ENCODE measurements at regions not wholly inside any gene's neighbourhood (a gene's known extent, or its start where the extent isn't known, plus 50 kb on each side); places are given as distances from the start of the nearest gene placed in this dataset.

DNA sequence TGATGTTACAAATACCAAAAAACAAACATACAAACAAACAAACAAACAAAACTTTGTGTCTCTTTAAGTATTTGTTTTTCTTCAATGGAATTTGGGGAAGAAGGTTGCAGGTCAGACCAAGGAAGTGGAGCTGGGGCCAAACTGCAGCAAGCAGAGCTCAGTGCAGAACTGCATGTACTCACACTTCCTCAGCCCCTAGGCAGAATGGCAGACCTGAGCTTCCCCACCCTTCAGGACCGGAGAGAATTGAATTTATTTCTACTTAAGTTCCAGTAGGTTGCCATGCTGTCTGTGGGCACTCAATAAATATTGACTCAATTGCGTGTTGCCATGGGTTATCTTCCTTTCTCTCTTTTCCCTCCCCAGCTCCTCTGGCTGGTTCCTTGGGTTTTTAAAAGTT lies 173.6 kb downstream of the PTGER3 start:
- TF ChIP-seq MXI1 (IDR thresholded peaks at IDR 0.05; ENCODE audit: low read depth, low read length), result no peak
- no peak for TF ChIP-seq JUND (IDR thresholded peaks at IDR 0.05; ENCODE audit: low read depth, low read length)
- TF ChIP-seq, protein P1, sequence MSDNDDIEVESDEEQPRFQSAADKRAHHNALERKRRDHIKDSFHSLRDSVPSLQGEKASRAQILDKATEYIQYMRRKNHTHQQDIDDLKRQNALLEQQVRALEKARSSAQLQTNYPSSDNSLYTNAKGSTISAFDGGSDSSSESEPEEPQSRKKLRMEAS (IDR thresholded peaks at IDR 0.05; ENCODE audit: low read depth, low read length), result no peak
- TF ChIP-seq, protein P2, sequence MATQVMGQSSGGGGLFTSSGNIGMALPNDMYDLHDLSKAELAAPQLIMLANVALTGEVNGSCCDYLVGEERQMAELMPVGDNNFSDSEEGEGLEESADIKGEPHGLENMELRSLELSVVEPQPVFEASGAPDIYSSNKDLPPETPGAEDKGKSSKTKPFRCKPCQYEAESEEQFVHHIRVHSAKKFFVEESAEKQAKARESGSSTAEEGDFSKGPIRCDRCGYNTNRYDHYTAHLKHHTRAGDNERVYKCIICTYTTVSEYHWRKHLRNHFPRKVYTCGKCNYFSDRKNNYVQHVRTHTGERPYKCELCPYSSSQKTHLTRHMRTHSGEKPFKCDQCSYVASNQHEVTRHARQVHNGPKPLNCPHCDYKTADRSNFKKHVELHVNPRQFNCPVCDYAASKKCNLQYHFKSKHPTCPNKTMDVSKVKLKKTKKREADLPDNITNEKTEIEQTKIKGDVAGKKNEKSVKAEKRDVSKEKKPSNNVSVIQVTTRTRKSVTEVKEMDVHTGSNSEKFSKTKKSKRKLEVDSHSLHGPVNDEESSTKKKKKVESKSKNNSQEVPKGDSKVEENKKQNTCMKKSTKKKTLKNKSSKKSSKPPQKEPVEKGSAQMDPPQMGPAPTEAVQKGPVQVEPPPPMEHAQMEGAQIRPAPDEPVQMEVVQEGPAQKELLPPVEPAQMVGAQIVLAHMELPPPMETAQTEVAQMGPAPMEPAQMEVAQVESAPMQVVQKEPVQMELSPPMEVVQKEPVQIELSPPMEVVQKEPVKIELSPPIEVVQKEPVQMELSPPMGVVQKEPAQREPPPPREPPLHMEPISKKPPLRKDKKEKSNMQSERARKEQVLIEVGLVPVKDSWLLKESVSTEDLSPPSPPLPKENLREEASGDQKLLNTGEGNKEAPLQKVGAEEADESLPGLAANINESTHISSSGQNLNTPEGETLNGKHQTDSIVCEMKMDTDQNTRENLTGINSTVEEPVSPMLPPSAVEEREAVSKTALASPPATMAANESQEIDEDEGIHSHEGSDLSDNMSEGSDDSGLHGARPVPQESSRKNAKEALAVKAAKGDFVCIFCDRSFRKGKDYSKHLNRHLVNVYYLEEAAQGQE (IDR thresholded peaks at IDR 0.05; ENCODE audit: low read depth, low read length), result no peak
- TF ChIP-seq ASH2L (IDR thresholded peaks at IDR 0.05; ENCODE audit: borderline replicate concordance, low read depth), result no peak
- TF ChIP-seq ZNF622 (IDR thresholded peaks at IDR 0.05), result no peak
- TF ChIP-seq, protein P3, sequence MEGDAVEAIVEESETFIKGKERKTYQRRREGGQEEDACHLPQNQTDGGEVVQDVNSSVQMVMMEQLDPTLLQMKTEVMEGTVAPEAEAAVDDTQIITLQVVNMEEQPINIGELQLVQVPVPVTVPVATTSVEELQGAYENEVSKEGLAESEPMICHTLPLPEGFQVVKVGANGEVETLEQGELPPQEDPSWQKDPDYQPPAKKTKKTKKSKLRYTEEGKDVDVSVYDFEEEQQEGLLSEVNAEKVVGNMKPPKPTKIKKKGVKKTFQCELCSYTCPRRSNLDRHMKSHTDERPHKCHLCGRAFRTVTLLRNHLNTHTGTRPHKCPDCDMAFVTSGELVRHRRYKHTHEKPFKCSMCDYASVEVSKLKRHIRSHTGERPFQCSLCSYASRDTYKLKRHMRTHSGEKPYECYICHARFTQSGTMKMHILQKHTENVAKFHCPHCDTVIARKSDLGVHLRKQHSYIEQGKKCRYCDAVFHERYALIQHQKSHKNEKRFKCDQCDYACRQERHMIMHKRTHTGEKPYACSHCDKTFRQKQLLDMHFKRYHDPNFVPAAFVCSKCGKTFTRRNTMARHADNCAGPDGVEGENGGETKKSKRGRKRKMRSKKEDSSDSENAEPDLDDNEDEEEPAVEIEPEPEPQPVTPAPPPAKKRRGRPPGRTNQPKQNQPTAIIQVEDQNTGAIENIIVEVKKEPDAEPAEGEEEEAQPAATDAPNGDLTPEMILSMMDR (IDR thresholded peaks at IDR 0.05 in 2 of 3, conservative IDR thresholded peaks at IDR 0.05 in 1 of 3; ENCODE audit: control insufficient read depth in 2 of 3, extremely low read depth in 1 of 3, insufficient read depth in 1 of 3, low read depth in 3 of 3, low read length in 3 of 3), result no peak
- no peak for TF ChIP-seq RCOR1 (conservative IDR thresholded peaks at IDR 0.05; ENCODE audit: low read depth, low read length)
- TF ChIP-seq ZBED1 (IDR thresholded peaks at IDR 0.05; ENCODE audit: borderline replicate concordance), result no peak
- no peak for TF ChIP-seq YY1 (IDR thresholded peaks at IDR 0.05; ENCODE audit: low read depth, low read length)
- no peak for TF ChIP-seq POLR2A (IDR thresholded peaks at IDR 0.05; ENCODE audit: low read depth, low read length)
- TF ChIP-seq HCFC1 (IDR thresholded peaks at IDR 0.05; ENCODE audit: low read length), result no peak
- no peak for TF ChIP-seq TBL1XR1 (IDR thresholded peaks at IDR 0.05; ENCODE audit: low read depth, low read length)
- TF ChIP-seq, protein P4, sequence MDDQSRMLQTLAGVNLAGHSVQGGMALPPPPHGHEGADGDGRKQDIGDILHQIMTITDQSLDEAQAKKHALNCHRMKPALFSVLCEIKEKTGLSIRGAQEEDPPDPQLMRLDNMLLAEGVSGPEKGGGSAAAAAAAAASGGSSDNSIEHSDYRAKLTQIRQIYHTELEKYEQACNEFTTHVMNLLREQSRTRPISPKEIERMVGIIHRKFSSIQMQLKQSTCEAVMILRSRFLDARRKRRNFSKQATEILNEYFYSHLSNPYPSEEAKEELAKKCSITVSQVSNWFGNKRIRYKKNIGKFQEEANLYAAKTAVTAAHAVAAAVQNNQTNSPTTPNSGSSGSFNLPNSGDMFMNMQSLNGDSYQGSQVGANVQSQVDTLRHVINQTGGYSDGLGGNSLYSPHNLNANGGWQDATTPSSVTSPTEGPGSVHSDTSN (IDR thresholded peaks at IDR 0.05; ENCODE audit: insufficient replicate concordance, low read depth, low read length), result no peak

Data from GM12878 (cell line).